IMR-90 (cell line): ENCODE measurements at regions not wholly inside any gene's neighbourhood (a gene's known extent, or its start where the extent isn't known, plus 50 kb on each side); places are given as distances from the start of the nearest gene placed in this dataset.

ENCODE experiments used
- CEBPB ChIP-seq: IDR thresholded peaks from 2 replicates; pipeline ENCODE4 v1.6.1; 2012; ENCODE audit warnings: low read depth, low read length, improper control_type of control experiment
- CTCF ChIP-seq: conservative IDR thresholded peaks from 2 replicates; pipeline ENCODE4 v1.5.1; 2012; ENCODE audit warnings: mild to moderate bottlenecking, low read depth, low read length, improper control_type of control experiment
- MAFK ChIP-seq: IDR thresholded peaks from 2 replicates; pipeline ENCODE4 v1.6.1; 2012; ENCODE audit warnings: low read depth, low read length, improper control_type of control experiment
- MXI1 ChIP-seq: IDR thresholded peaks from 2 replicates; pipeline ENCODE4 v1.6.1; 2012; ENCODE audit warnings: low read depth, mild to moderate bottlenecking, low read length, moderate library complexity, borderline replicate concordance
- POLR2A ChIP-seq: IDR thresholded peaks from 2 replicates; pipeline ENCODE4 v1.6.1; 2012; ENCODE audit warnings: mild to moderate bottlenecking, low read depth, low read length
- RCOR1 ChIP-seq: IDR thresholded peaks from 2 replicates; pipeline ENCODE4 v1.6.1; 2012; ENCODE audit warnings: mild to moderate bottlenecking, low read length, improper control_type of control experiment; ENCODE audit not compliant: insufficient replicate concordance
- SMC3 ChIP-seq: fragments of 150-350 bp; IDR thresholded peaks from 2 replicates; pipeline ENCODE4 v1.6.1; 2016; ENCODE audit warnings: low read depth, mild to moderate bottlenecking, antibody characterized with exemption, low read length, moderate library complexity
- TF ChIP-seq, protein P1 (sequence below): fragments of 150-350 bp; IDR thresholded peaks from 2 replicates; pipeline ENCODE4 v1.6.1; 2016; ENCODE audit warnings: low read depth, mild to moderate bottlenecking, low read length, moderate library complexity, borderline replicate concordance
- TF ChIP-seq, protein P2 (sequence below): fragments of 150-350 bp; IDR thresholded peaks from 2 replicates; pipeline ENCODE4 v1.6.1; 2017; ENCODE audit warnings: mild to moderate bottlenecking, antibody characterized with exemption, low read length, low read depth

GRCh38 chr1:234862944-234863515 lies 253.1 kb upstream of the IRF2BP2 start:
- TF ChIP-seq POLR2A, result no peak
- no peak for TF ChIP-seq CTCF
- TF ChIP-seq SMC3, result no peak
- TF ChIP-seq CEBPB, result no peak
- TF ChIP-seq, protein P1, sequence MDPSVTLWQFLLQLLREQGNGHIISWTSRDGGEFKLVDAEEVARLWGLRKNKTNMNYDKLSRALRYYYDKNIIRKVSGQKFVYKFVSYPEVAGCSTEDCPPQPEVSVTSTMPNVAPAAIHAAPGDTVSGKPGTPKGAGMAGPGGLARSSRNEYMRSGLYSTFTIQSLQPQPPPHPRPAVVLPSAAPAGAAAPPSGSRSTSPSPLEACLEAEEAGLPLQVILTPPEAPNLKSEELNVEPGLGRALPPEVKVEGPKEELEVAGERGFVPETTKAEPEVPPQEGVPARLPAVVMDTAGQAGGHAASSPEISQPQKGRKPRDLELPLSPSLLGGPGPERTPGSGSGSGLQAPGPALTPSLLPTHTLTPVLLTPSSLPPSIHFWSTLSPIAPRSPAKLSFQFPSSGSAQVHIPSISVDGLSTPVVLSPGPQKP, result no peak
- TF ChIP-seq, protein P2, sequence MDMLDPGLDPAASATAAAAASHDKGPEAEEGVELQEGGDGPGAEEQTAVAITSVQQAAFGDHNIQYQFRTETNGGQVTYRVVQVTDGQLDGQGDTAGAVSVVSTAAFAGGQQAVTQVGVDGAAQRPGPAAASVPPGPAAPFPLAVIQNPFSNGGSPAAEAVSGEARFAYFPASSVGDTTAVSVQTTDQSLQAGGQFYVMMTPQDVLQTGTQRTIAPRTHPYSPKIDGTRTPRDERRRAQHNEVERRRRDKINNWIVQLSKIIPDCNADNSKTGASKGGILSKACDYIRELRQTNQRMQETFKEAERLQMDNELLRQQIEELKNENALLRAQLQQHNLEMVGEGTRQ, result no peak
- TF ChIP-seq MAFK, result no peak
- TF ChIP-seq RCOR1, result no peak
- TF ChIP-seq MXI1, result no peak
